ENCODE measurements at regions not wholly inside any gene's neighbourhood (a gene's known extent, or its start where the extent isn't known, plus 50 kb on each side); places are given as distances from the start of the nearest gene placed in this dataset.

DNA sequence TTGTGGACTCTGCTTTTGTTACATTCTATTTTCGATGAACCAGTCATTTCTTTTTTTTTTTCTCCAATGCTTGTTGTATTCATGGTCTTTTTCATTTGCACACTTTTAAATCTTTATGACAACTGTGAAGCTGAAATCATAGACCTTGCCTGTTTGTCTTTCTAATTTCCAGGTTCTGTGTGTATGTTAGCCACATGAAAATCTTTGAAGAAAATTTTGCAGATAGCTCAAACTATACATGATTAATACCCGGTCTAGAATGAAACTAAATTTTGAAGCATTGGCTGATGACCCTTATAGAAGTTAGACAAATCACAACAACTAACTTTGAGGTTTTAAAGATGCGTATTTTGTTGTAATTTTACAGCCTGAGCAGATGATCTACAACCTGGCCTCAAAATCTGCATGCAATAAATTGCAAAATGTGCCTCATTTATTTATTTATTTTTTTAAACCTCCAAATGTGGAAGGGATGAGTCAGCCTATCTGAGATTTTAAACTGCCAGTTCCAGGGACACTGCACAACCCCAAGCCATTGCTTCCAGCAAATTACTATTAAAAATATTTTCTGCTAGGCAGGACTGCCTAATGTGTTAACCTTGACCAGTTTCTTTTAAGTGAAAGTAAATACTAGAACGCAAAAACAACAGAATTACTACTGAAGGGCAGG lies 96.3 kb upstream of the NAV3 start:
- TF ChIP-seq POLR2A (IDR thresholded peaks at IDR 0.05; ENCODE audit: low read depth, low read length) = no peak
- no peak for TF ChIP-seq POLR2AphosphoS5 (IDR thresholded peaks at IDR 0.05; ENCODE audit: low read depth, low read length)
- no peak for TF ChIP-seq TAF1 (IDR thresholded peaks at IDR 0.05; ENCODE audit: low read depth, low read length)
- no peak for TF ChIP-seq SPI1 (IDR thresholded peaks at IDR 0.05; ENCODE audit: low read depth, low read length)
- no peak for TF ChIP-seq PAX5 (IDR thresholded peaks at IDR 0.05; ENCODE audit: insufficient read depth, low read length, severe bottlenecking)
- no peak for TF ChIP-seq POU2F2 (IDR thresholded peaks at IDR 0.05; ENCODE audit: low read depth, low read length)
